CD14-positive monocyte (primary cell): ENCODE measurements at regions not wholly inside any gene's neighbourhood (a gene's known extent, or its start where the extent isn't known, plus 50 kb on each side); places are given as distances from the start of the nearest gene placed in this dataset.
A peak's percentile ranks its signal among the peaks of the same experiment; 100 is the strongest.

Experiments
- DNase-seq, 3 donors: peaks; one replicate each; pipeline ENCODE4 v3.0.0-alpha.2; 2011 to 2022
- H2AFZ ChIP-seq: 2 replicates; pipeline ENCODE4 v1.6.0; 2012; ENCODE audit warnings: mild to moderate bottlenecking, low read depth, low read length, inconsistent platforms; ENCODE audit not compliant: insufficient read depth, poor library complexity, severe bottlenecking
- H3K27ac ChIP-seq, 2 donors: 1 replicate in 1 of 2; 2 replicates in 1 of 2; pipeline ENCODE4 v1.5.1; 2012 to 2013; ENCODE audit warnings: low read length in 2 of 2, control low read depth in 1 of 2, inconsistent platforms in 1 of 2, low read depth in 1 of 2, mild to moderate bottlenecking in 1 of 2
- H3K27me3 ChIP-seq, 2 donors: one replicate each; pipeline versions ENCODE4 v1.6.0 to v1.6.1; 2011 to 2013; ENCODE audit warnings: low read length in 2 of 2; ENCODE audit not compliant: control insufficient read depth in 2 of 2, insufficient read depth in 2 of 2
- H3K36me3 ChIP-seq, 2 donors: replicated peaks in 1 of 2; 1 replicate in 1 of 2; 2 replicates in 1 of 2; pipeline versions ENCODE4 v1.5.1 to v1.6.1; 2012 to 2013; ENCODE audit warnings: low read length in 2 of 2, control low read depth in 1 of 2, inconsistent platforms in 1 of 2, mild to moderate bottlenecking in 1 of 2; ENCODE audit not compliant: insufficient read depth in 2 of 2, control insufficient read depth in 1 of 2
- H3K4me1 ChIP-seq, 2 donors: 1 replicate in 1 of 2; 2 replicates in 1 of 2; pipeline versions ENCODE4 v1.5.1 to v1.6.1; 2012 to 2013; ENCODE audit warnings: low read length in 2 of 2, control low read depth in 1 of 2, inconsistent platforms in 1 of 2, mild to moderate bottlenecking in 1 of 2, moderate library complexity in 1 of 2; ENCODE audit not compliant: insufficient read depth in 2 of 2, control insufficient read depth in 1 of 2
- H3K4me2 ChIP-seq: replicated peaks from 2 replicates; pipeline ENCODE3; 2012; ENCODE audit warnings: low read length, moderate library complexity, mild to moderate bottlenecking; ENCODE audit not compliant: poor library complexity, severe bottlenecking; ENCODE audit errors: extremely low read depth
- H3K4me3 ChIP-seq, 3 experiments: fragments of 200-600 bp in 1 of 3; sonication (generic) in 1 of 3; replicated peaks in 1 of 3; 1 replicate in 2 of 3; 2 replicates in 1 of 3; pipeline ENCODE4 v1.5.1; 2011 to 2013; ENCODE audit warnings: low read length in 3 of 3, mild to moderate bottlenecking in 3 of 3, control low read depth in 2 of 3, low read depth in 2 of 3, inconsistent platforms in 1 of 3, moderate library complexity in 1 of 3
- H3K79me2 ChIP-seq: 2 replicates; pipeline ENCODE4 v1.6.0; 2012; ENCODE audit warnings: mild to moderate bottlenecking, control low read depth, inconsistent platforms, low read length, moderate library complexity; ENCODE audit not compliant: insufficient read depth
- H3K9ac ChIP-seq: 2 replicates; pipeline ENCODE4 v1.6.0; 2017; ENCODE audit warnings: low read length, mild to moderate bottlenecking; ENCODE audit not compliant: insufficient read depth, poor library complexity, severe bottlenecking
- H3K9me3 ChIP-seq, 2 donors: replicated peaks in 1 of 2; 1 replicate in 1 of 2; 2 replicates in 1 of 2; pipeline versions ENCODE4 v1.5.1 to v1.6.1; 2012 to 2013; ENCODE audit warnings: low read length in 2 of 2, control low read depth in 1 of 2; ENCODE audit not compliant: control insufficient read depth in 1 of 2, insufficient read depth in 1 of 2
- H4K20me1 ChIP-seq: 2 replicates; pipeline ENCODE4 v1.6.0; 2012; ENCODE audit warnings: mild to moderate bottlenecking, low read length, control low read depth, moderate library complexity; ENCODE audit not compliant: insufficient read depth
- H3K27ac Mint-ChIP-seq, 7 donors: one replicate each; pipeline ENCODE4 v1.8.0; 2020; ENCODE audit warnings: mild to moderate bottlenecking in 7 of 7, mixed read lengths in 7 of 7, moderate library complexity in 6 of 7, inconsistent platforms in 2 of 7
- H3K27me3 Mint-ChIP-seq, 3 donors: one replicate each; pipeline ENCODE4 v1.8.0; 2021 to 2022; ENCODE audit warnings: low read depth in 3 of 3, mild to moderate bottlenecking in 3 of 3, mixed read lengths in 3 of 3, moderate library complexity in 3 of 3, inconsistent platforms in 1 of 3
- H3K36me3 Mint-ChIP-seq, 2 donors: one replicate each; pipeline ENCODE4 v1.8.0; 2020; ENCODE audit warnings: mixed read lengths in 2 of 2, inconsistent platforms in 1 of 2, mild to moderate bottlenecking in 1 of 2
- H3K4me1 Mint-ChIP-seq: one replicate; pipeline ENCODE4 v1.8.0; 2020; ENCODE audit warnings: mild to moderate bottlenecking, mixed read lengths
- H3K4me3 Mint-ChIP-seq, 2 donors: one replicate each; pipeline ENCODE4 v1.8.0; 2020; ENCODE audit warnings: mild to moderate bottlenecking in 2 of 2, mixed read lengths in 2 of 2, moderate library complexity in 1 of 2
- H3K9me3 Mint-ChIP-seq, 7 donors: one replicate each; pipeline ENCODE4 v1.8.0; 2020 to 2022; ENCODE audit warnings: mixed read lengths in 7 of 7, mild to moderate bottlenecking in 6 of 7, moderate library complexity in 6 of 7, inconsistent platforms in 2 of 7
- WGBS: methylation state at CpG from one replicate; pipeline ENCODE4 v1.1.5; 2013; ENCODE audit warnings: missing lambda C conversion rate; ENCODE audit not compliant: insufficient coverage; 5-methylcytosine and 5-hydroxymethylcytosine counted together
- intact Hi-C, 2 donors: fragments of 100-400 bp; cut with micrococcal nuclease; formaldehyde crosslinking; loops; one replicate each; pipeline versions ENCODE4 v1.15.0 to v1.15.1; 2023
- TF ChIP-seq, protein P1 (sequence below): fragments of 200-600 bp; IDR thresholded peaks from one replicate; pipeline ENCODE4 v1.8.0; 2022; ENCODE audit warnings: antibody characterized with exemption, mild to moderate bottlenecking

- TF ChIP-seq, protein P1, sequence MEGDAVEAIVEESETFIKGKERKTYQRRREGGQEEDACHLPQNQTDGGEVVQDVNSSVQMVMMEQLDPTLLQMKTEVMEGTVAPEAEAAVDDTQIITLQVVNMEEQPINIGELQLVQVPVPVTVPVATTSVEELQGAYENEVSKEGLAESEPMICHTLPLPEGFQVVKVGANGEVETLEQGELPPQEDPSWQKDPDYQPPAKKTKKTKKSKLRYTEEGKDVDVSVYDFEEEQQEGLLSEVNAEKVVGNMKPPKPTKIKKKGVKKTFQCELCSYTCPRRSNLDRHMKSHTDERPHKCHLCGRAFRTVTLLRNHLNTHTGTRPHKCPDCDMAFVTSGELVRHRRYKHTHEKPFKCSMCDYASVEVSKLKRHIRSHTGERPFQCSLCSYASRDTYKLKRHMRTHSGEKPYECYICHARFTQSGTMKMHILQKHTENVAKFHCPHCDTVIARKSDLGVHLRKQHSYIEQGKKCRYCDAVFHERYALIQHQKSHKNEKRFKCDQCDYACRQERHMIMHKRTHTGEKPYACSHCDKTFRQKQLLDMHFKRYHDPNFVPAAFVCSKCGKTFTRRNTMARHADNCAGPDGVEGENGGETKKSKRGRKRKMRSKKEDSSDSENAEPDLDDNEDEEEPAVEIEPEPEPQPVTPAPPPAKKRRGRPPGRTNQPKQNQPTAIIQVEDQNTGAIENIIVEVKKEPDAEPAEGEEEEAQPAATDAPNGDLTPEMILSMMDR: no peak
- no peaks in the 10 kb centered on the region for H3K27me3 Mint-ChIP-seq
- H3K9ac ChIP-seq: no peak overlapping the region
- no peak overlapping the region for H3K4me3 Mint-ChIP-seq
- WGBS: 95% methylated on average over 14 of the region's 15 CpGs
- no peak overlapping the region for H2AFZ ChIP-seq
- no peak overlapping the region for H3K4me2 ChIP-seq
- no peak for DNase-seq
- H3K9me3 ChIP-seq: peaks cover 18 to 25% of the 10 kb centered on the region in 2 donors
- no peaks in the 10 kb centered on the region for H3K79me2 ChIP-seq
- intact Hi-C loops: no loop called here
- H3K36me3 Mint-ChIP-seq: no peaks in the 10 kb centered on the region
- H3K27ac Mint-ChIP-seq: peak overlapping the region in 1 of 7 donors; percentile 56
- H3K36me3 ChIP-seq: no peaks in the 10 kb centered on the region
- no peaks in the 10 kb centered on the region for H3K27me3 ChIP-seq
- H3K4me1 Mint-ChIP-seq: no peaks in the 10 kb centered on the region
- no peaks in the 10 kb centered on the region for H4K20me1 ChIP-seq
- H3K4me1 ChIP-seq: no peaks in the 10 kb centered on the region
- peaks cover 3 to 21% (median 12%) of the 10 kb centered on the region in 7 donors for H3K9me3 Mint-ChIP-seq
- no peak overlapping the region for H3K27ac ChIP-seq
- no peak overlapping the region for H3K4me3 ChIP-seq
These were observed 130.2 kb downstream of the HTR1B start for GRCh38 chr6:77332915-77333623.

- Histone ChIP-seq H3K4me1 (no peaks in the 10 kb centered on the region), H4K20me1 (no peaks in the 10 kb centered on the region), H2AFZ (no peak overlapping the region), H3K9ac (no peak overlapping the region), H3K4me3 (no peak overlapping the region), H3K4me2 (no peak overlapping the region), H3K9me3 (no peaks in the 10 kb centered on the region), H3K27ac (no peak overlapping the region), H3K79me2 (no peaks in the 10 kb centered on the region), H3K27me3 (no peaks in the 10 kb centered on the region), H3K36me3 (no peaks in the 10 kb centered on the region)
- TF ChIP-seq, protein P1: no peak
- Mint-ChIP-seq H3K9me3 (peaks cover 0 to 6% (median 1%) of the 10 kb centered on the region in 7 donors), H3K27me3 (no peaks in the 10 kb centered on the region), H3K4me3 (no peak overlapping the region), H3K4me1 (no peaks in the 10 kb centered on the region), H3K36me3 (no peaks in the 10 kb centered on the region), H3K27ac (no peak overlapping the region)
- DNase-seq: no peak
- intact Hi-C loops: no loop called here
- whole genome bisulfite sequencing: 100% methylated on average over 1 of the region's 3 CpGs
These were observed 136.6 kb downstream of the HTR1B start for GRCh38 chr6:77326711-77327110.
